OCI-LY7 (cell line): ENCODE measurements at regions not wholly inside any gene's neighbourhood (a gene's known extent, or its start where the extent isn't known, plus 50 kb on each side); places are given as distances from the start of the nearest gene placed in this dataset.

Experiments
- BruUV-seq: library from RNA; stranded (reverse); fragments of 400-500 nt; replicated peaks from 2 replicates; lab custom pipeline; 2021; lab: Mats Ljungman, UMichigan
- CTCF ChIA-PET: fragments of 300-600 bp; sonication (Branson Sonifier 250); formaldehyde crosslinking; loops from one replicate; lab custom pipeline; 2022; ENCODE audit warnings: antibody characterized with exemption; ENCODE audit not compliant: unreplicated experiment; lab: Charles Lee
- POLR2A ChIA-PET: fragments of 300-600 bp; sonication (Branson Sonifier 250); formaldehyde crosslinking; loops from one replicate; lab custom pipeline; 2022; ENCODE audit warnings: antibody characterized with exemption; lab: Charles Lee
- DNase-seq: peaks from one replicate; pipeline ENCODE4 v3.0.0-alpha.2; 2015; ENCODE audit warnings: low spot score
- H2AFZ ChIP-seq: fragments of 200-600 bp; sonication (generic), shearing (Covaris generic); 2 replicates; pipeline ENCODE4 v1.6.1; 2014; ENCODE audit warnings: mild to moderate bottlenecking, antibody characterized with exemption, low read length, moderate library complexity
- H3K27ac ChIP-seq: fragments of 200-600 bp; sonication (generic); 2 replicates; pipeline ENCODE4 v1.5.1; 2014; ENCODE audit warnings: mixed run types, low read depth, mild to moderate bottlenecking, moderate library complexity, low read length, inconsistent platforms; ENCODE audit not compliant: poor library complexity, severe bottlenecking
- H3K36me3 ChIP-seq: fragments of 200-600 bp; sonication (generic); 2 replicates; pipeline ENCODE4 v1.6.1; 2014; ENCODE audit warnings: mild to moderate bottlenecking, antibody characterized with exemption, low read length, moderate library complexity, mixed read lengths; ENCODE audit not compliant: insufficient read depth
- H3K4me1 ChIP-seq: fragments of 200-600 bp; sonication (generic); 2 replicates; pipeline ENCODE4 v1.5.1; 2014; ENCODE audit warnings: mild to moderate bottlenecking, low read length; ENCODE audit not compliant: insufficient read depth, poor library complexity, severe bottlenecking
- H3K4me2 ChIP-seq: fragments of 200-600 bp; sonication (generic); 2 replicates; pipeline ENCODE4 v1.6.1; 2014; ENCODE audit warnings: mild to moderate bottlenecking, low read length
- H3K4me3 ChIP-seq: fragments of 200-600 bp; sonication (generic); 2 replicates; pipeline ENCODE4 v1.5.1; 2014; ENCODE audit warnings: mild to moderate bottlenecking, low read depth, low read length; ENCODE audit not compliant: poor library complexity, severe bottlenecking
- H3K79me2 ChIP-seq: fragments of 200-600 bp; sonication (generic); 2 replicates; pipeline ENCODE4 v1.6.1; 2016; ENCODE audit warnings: low read depth, mild to moderate bottlenecking, low read length, moderate library complexity, mixed read lengths; ENCODE audit not compliant: insufficient read depth
- H3K9me2 ChIP-seq: fragments of 200-600 bp; sonication (generic); 2 replicates; pipeline ENCODE4 v1.6.1; 2016; ENCODE audit warnings: mild to moderate bottlenecking, low read length, mixed read lengths; ENCODE audit not compliant: insufficient read depth
- H3K9me3 ChIP-seq: fragments of 200-600 bp; sonication (generic); 2 replicates; pipeline ENCODE4 v1.6.1; 2014; ENCODE audit warnings: mild to moderate bottlenecking, mixed run types, low read length, mixed read lengths
- H4K20me1 ChIP-seq: fragments of 200-600 bp; sonication (generic); 2 replicates; pipeline ENCODE4 v1.6.1; 2014; ENCODE audit warnings: mild to moderate bottlenecking, antibody characterized with exemption, low read length, moderate library complexity, mixed read lengths; ENCODE audit not compliant: insufficient read depth
- CTCF ChIP-seq: fragments of 200-600 bp; sonication (generic); conservative IDR thresholded peaks from 2 replicates; pipeline ENCODE4 v1.5.1; 2014; ENCODE audit warnings: mild to moderate bottlenecking, antibody characterized with exemption, low read length, moderate library complexity, mixed read lengths
- EZH2phosphoT487 ChIP-seq: fragments of 200-600 bp; sonication (generic); IDR thresholded peaks from 2 replicates; pipeline ENCODE4 v1.6.1; 2018; ENCODE audit warnings: low read depth, borderline replicate concordance, mild to moderate bottlenecking, mixed run types, antibody characterized with exemption, low read length, moderate library complexity, mixed read lengths
- intact Hi-C: fragments of 100-400 bp; cut with micrococcal nuclease; formaldehyde crosslinking; loops from one replicate; pipeline ENCODE4 v1.10.0; 2022; ENCODE audit not compliant: unreplicated experiment

DNA sequence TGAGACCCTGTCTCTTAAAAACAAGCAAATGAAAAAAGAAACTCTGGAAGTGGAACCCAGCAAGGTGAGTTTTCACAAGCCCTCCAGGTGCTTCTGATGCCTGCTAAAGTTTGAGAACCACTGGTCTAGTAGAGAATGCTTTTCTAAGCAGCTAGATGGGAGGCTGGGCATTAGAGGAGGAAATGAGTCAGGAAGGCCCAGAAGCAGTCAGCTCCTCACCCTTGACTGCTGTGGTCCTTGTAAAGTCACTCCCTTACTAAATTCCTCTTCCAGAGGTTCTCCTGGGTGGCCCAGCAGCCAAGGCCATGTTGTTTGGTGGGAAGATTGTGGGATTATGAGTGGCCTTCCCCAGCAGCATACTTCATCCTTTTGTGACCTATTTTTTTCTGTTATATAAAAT lies 52.0 kb upstream of the FYN start:
- Histone ChIP-seq H3K4me1 (no peaks in the 10 kb centered on the region), H3K9me2 (no peaks in the 10 kb centered on the region), H3K27ac (no peak overlapping the region), H3K9me3 (no peaks in the 10 kb centered on the region), H2AFZ (no peak overlapping the region), H4K20me1 (no peaks in the 10 kb centered on the region), H3K79me2 (no peaks in the 10 kb centered on the region), H3K4me3 (no peak overlapping the region), H3K4me2 (no peak overlapping the region), H3K36me3 (no peaks in the 10 kb centered on the region)
- TF ChIP-seq EZH2phosphoT487 (no peak), CTCF (no peak)
- BruUV-seq: no TSS peak
- intact Hi-C loops: no loop called here
- POLR2A ChIA-PET: interaction anchor here (1.0 to 1.2 kb wide), 2 partner anchors 12 to 23 kb away, joined by 3 to 4 read pairs; no protein-coding TSS in a partner anchor
- no peak for DNase-seq
- CTCF ChIA-PET: no interaction called here

- Histone ChIP-seq H3K27ac (no peak overlapping the region), H2AFZ (no peak overlapping the region), H3K9me3 (no peaks in the 10 kb centered on the region), H3K79me2 (no peaks in the 10 kb centered on the region), H4K20me1 (no peaks in the 10 kb centered on the region), H3K4me3 (no peak overlapping the region), H3K9me2 (no peaks in the 10 kb centered on the region), H3K4me2 (no peak overlapping the region), H3K4me1 (no peaks in the 10 kb centered on the region), H3K36me3 (no peaks in the 10 kb centered on the region)
- BruUV-seq: no TSS peak
- CTCF ChIA-PET: interaction anchor here (0.6 kb wide), 1 partner anchor 113 kb away, joined by 3 read pairs; no protein-coding TSS in a partner anchor
- no peak for DNase-seq
- POLR2A ChIA-PET: interaction anchor here (0.8 to 1.2 kb wide), 2 partner anchors 109 to 163 kb away, joined by 3 to 4 read pairs; no protein-coding TSS in a partner anchor
- intact Hi-C loops: no loop called here
- TF ChIP-seq CTCF (no peak), EZH2phosphoT487 (no peak)
Observed at GRCh38 chr6:111926731-111927302, 53.6 kb upstream of the FYN start.

- POLR2A ChIA-PET: interaction anchor here (0.8 to 1.2 kb wide), 2 partner anchors 109 to 163 kb away, joined by 3 to 4 read pairs; no protein-coding TSS in a partner anchor
- no TSS peak for BruUV-seq
- Histone ChIP-seq H3K9me3 (no peaks in the 10 kb centered on the region), H3K9me2 (no peaks in the 10 kb centered on the region), H4K20me1 (no peaks in the 10 kb centered on the region), H3K79me2 (no peaks in the 10 kb centered on the region), H3K4me3 (no peak overlapping the region), H2AFZ (no peak overlapping the region), H3K4me2 (no peak overlapping the region), H3K27ac (no peak overlapping the region), H3K4me1 (no peaks in the 10 kb centered on the region), H3K36me3 (no peaks in the 10 kb centered on the region)
- TF ChIP-seq CTCF (no peak), EZH2phosphoT487 (no peak)
- no peak for DNase-seq
- intact Hi-C loops: no loop called here
- CTCF ChIA-PET: interaction anchor here (0.6 kb wide), 1 partner anchor 113 kb away, joined by 3 read pairs; no protein-coding TSS in a partner anchor
Observed at GRCh38 chr6:111927321-111927720, 54.1 kb upstream of the FYN start.
